ENCODE measurements at regions not wholly inside any gene's neighbourhood (a gene's known extent, or its start where the extent isn't known, plus 50 kb on each side); places are given as distances from the start of the nearest gene placed in this dataset.

DNA sequence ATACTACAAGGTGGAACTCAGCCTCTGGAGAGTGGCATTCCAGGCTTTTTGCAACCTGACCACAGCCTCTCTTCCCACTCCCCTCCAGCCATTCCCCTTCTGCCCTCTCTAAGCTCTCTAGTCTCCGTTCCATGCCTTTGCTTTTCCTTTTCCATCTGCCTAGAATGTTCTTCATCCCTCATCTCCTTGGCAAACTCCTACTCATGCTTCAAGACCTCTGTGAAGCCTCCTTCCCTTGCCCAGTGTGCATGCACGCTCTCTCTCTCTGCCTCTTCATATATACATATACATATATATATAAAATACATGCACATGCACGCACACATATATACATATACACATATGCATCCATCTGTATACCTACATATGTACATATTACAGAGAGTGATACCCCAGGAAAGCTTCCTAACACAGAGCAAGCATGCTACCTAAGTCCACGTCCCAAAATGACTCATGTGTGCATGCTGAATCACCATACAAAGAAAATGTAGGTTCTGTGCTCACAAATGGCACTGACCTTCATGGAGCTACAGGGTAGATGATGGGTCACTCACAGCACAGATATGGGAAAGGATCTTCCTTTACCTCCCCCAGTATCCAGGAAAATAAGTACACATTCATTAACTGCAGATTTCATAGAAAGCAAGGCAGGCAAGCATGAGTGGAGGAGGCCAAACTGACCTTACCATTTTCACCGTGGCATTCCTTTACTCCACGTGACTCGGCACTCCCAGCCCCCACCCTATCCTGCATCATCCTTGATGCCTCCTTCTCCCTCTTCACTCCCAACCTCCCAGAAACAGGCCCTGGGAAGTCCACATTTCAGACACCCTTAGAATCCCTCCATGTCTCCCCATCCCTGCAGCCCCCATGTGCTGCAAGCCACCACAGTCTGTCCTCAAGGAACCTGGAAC is 238.4 kb upstream of the ZMIZ1 start:
- Histone ChIP-seq H3K4me2 (ENCODE audit: low read length) (no peak overlapping the region), H3K36me3 (ENCODE audit: insufficient read depth, low read length) (no peaks in the 10 kb centered on the region), H2AFZ (ENCODE audit: low read length) (no peak overlapping the region), H3K4me3 (ENCODE audit: low read depth, low read length, poor library complexity, severe bottlenecking) (no peak overlapping the region), H4K20me1 (ENCODE audit: insufficient read depth, low read length) (no peaks in the 10 kb centered on the region), H3K27me3 (ENCODE audit: insufficient read depth, low read length) (no peaks in the 10 kb centered on the region; the same call in 1 of the 2 replicates), H3K27ac (ENCODE audit: low read depth, low read length, poor library complexity, severe bottlenecking) (no peak overlapping the region), H3K9me2 (ENCODE audit: low read depth, low read length) (no peaks in the 10 kb centered on the region), H3K79me2 (ENCODE audit: insufficient read depth, low read length) (no peaks in the 10 kb centered on the region), H3F3A (ENCODE audit: insufficient read depth, low read length) (no peaks in the 10 kb centered on the region), H3K9me3 (ENCODE audit: low read length) (no peaks in the 10 kb centered on the region), H3K9ac (ENCODE audit: low read length) (no peak overlapping the region), H3K4me1 (ENCODE audit: insufficient read depth, low read length, severe bottlenecking) (no peaks in the 10 kb centered on the region)
- no peak for TF ChIP-seq EZH2 (IDR thresholded peaks at IDR 0.05; ENCODE audit: borderline replicate concordance, low read length)
- TF ChIP-seq, protein P1, sequence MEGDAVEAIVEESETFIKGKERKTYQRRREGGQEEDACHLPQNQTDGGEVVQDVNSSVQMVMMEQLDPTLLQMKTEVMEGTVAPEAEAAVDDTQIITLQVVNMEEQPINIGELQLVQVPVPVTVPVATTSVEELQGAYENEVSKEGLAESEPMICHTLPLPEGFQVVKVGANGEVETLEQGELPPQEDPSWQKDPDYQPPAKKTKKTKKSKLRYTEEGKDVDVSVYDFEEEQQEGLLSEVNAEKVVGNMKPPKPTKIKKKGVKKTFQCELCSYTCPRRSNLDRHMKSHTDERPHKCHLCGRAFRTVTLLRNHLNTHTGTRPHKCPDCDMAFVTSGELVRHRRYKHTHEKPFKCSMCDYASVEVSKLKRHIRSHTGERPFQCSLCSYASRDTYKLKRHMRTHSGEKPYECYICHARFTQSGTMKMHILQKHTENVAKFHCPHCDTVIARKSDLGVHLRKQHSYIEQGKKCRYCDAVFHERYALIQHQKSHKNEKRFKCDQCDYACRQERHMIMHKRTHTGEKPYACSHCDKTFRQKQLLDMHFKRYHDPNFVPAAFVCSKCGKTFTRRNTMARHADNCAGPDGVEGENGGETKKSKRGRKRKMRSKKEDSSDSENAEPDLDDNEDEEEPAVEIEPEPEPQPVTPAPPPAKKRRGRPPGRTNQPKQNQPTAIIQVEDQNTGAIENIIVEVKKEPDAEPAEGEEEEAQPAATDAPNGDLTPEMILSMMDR (IDR thresholded peaks at IDR 0.05; ENCODE audit: low read length), result no peak

GRCh38 chr10:78830976-78831375 is 237.8 kb upstream of the ZMIZ1 start:
- H3K27ac ChIP-seq (ENCODE audit: low read depth, low read length, poor library complexity, severe bottlenecking), result no peak overlapping the region
- H3K4me3 ChIP-seq (ENCODE audit: low read depth, low read length, poor library complexity, severe bottlenecking), result no peak overlapping the region
- H2AFZ ChIP-seq (ENCODE audit: low read length), result no peak overlapping the region
- H4K20me1 ChIP-seq (ENCODE audit: insufficient read depth, low read length), result no peaks in the 10 kb centered on the region
- no peak overlapping the region for H3K9ac ChIP-seq (ENCODE audit: low read length)
- no peaks in the 10 kb centered on the region for H3K9me3 ChIP-seq (ENCODE audit: low read length)
- H3F3A ChIP-seq (ENCODE audit: insufficient read depth, low read length), result no peaks in the 10 kb centered on the region
- TF ChIP-seq, protein P1 (IDR thresholded peaks at IDR 0.05; ENCODE audit: low read length), result no peak
- TF ChIP-seq EZH2 (IDR thresholded peaks at IDR 0.05; ENCODE audit: borderline replicate concordance, low read length), result no peak
- no peaks in the 10 kb centered on the region for H3K36me3 ChIP-seq (ENCODE audit: insufficient read depth, low read length)
- H3K4me1 ChIP-seq (ENCODE audit: insufficient read depth, low read length, severe bottlenecking), result no peaks in the 10 kb centered on the region
- H3K79me2 ChIP-seq (ENCODE audit: insufficient read depth, low read length), result no peaks in the 10 kb centered on the region
- H3K27me3 ChIP-seq (ENCODE audit: insufficient read depth, low read length), result no peaks in the 10 kb centered on the region; the same call in 1 of the 2 replicates
- no peaks in the 10 kb centered on the region for H3K9me2 ChIP-seq (ENCODE audit: low read depth, low read length)
- no peak overlapping the region for H3K4me2 ChIP-seq (ENCODE audit: low read length)

DNA sequence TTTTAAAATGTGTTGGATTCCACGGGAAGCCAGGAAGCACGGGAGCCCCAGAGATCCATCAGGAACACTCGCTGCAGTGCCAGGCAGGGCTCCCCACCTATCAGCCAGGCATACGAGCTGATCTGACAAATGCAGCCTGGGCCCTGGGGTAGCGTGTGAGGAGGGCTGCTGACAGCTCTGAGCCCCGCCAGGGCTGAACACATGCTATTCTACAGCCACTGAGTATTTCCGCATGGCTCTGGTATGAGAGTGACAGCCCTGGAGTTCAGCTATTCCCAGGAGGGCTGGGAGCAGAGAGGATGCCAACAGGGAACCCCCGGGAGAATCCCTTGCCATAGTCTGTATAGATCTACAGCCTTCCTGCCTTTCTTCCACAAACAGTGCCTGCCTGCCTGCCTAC is 237.3 kb upstream of the ZMIZ1 start:
- Histone ChIP-seq H3K4me2 (ENCODE audit: low read length) (no peak overlapping the region), H3K27ac (ENCODE audit: low read depth, low read length, poor library complexity, severe bottlenecking) (no peak overlapping the region), H3K9ac (ENCODE audit: low read length) (no peak overlapping the region), H3K9me2 (ENCODE audit: low read depth, low read length) (no peaks in the 10 kb centered on the region), H2AFZ (ENCODE audit: low read length) (no peak overlapping the region), H4K20me1 (ENCODE audit: insufficient read depth, low read length) (no peaks in the 10 kb centered on the region), H3F3A (ENCODE audit: insufficient read depth, low read length) (no peaks in the 10 kb centered on the region), H3K9me3 (ENCODE audit: low read length) (no peaks in the 10 kb centered on the region), H3K79me2 (ENCODE audit: insufficient read depth, low read length) (no peaks in the 10 kb centered on the region), H3K27me3 (ENCODE audit: insufficient read depth, low read length) (no peaks in the 10 kb centered on the region; the same call in 1 of the 2 replicates), H3K36me3 (ENCODE audit: insufficient read depth, low read length) (no peaks in the 10 kb centered on the region), H3K4me3 (ENCODE audit: low read depth, low read length, poor library complexity, severe bottlenecking) (no peak overlapping the region), H3K4me1 (ENCODE audit: insufficient read depth, low read length, severe bottlenecking) (no peaks in the 10 kb centered on the region)
- TF ChIP-seq, protein P1 (IDR thresholded peaks at IDR 0.05; ENCODE audit: low read length), result no peak
- no peak for TF ChIP-seq EZH2 (IDR thresholded peaks at IDR 0.05; ENCODE audit: borderline replicate concordance, low read length)
